Nephron (organoid): ENCODE measurements at regions not wholly inside any gene's neighbourhood (a gene's known extent, or its start where the extent isn't known, plus 50 kb on each side); places are given as distances from the start of the nearest gene placed in this dataset.

Experiments used
- H3K27ac Mint-ChIP-seq, 3 experiments: 2 replicates each; pipeline ENCODE4 v1.8.0; 2020; ENCODE audit warnings: mixed read lengths in 3 of 3, mild to moderate bottlenecking in 2 of 3, moderate library complexity in 1 of 3
- H3K27me3 Mint-ChIP-seq: 2 replicates; pipeline ENCODE4 v1.8.0; 2021; ENCODE audit warnings: low read depth, mild to moderate bottlenecking, moderate library complexity, mixed read lengths
- H3K36me3 Mint-ChIP-seq: 2 replicates; pipeline ENCODE4 v1.8.0; 2020; ENCODE audit warnings: low read depth, mixed read lengths
- H3K4me1 Mint-ChIP-seq: 2 replicates; pipeline ENCODE4 v1.8.0; 2020; ENCODE audit warnings: mixed read lengths
- H3K4me3 Mint-ChIP-seq, 3 experiments: 2 replicates each; pipeline ENCODE4 v1.8.0; 2020; ENCODE audit warnings: mild to moderate bottlenecking in 3 of 3, mixed read lengths in 3 of 3, moderate library complexity in 2 of 3
- H3K9me3 Mint-ChIP-seq: 2 replicates; pipeline ENCODE4 v1.8.0; 2020; ENCODE audit warnings: mixed read lengths
- CTCF ChIP-seq, 3 experiments: fragments of 200-600 bp; sonication (generic); IDR thresholded peaks; one replicate each; pipeline ENCODE4 v1.5.0; 2021; ENCODE audit warnings: antibody characterized with exemption in 3 of 3; ENCODE audit not compliant: unreplicated experiment in 3 of 3

- Mint-ChIP-seq H3K4me1 (peaks cover 17% of the 10 kb centered on the region), H3K9me3 (peaks cover 19% of the 10 kb centered on the region), H3K27me3 (no peaks in the 10 kb centered on the region), H3K4me3 (no peak overlapping the region), H3K36me3 (peaks cover 3% of the 10 kb centered on the region), H3K27ac (peak overlapping the region; percentile 83 to 90 (median 86))
- no peak for TF ChIP-seq CTCF (IDR thresholded peaks at IDR 0.05; ENCODE audit: unreplicated experiment in 3 of 3)
Measured at GRCh38 chrX:9222299-9222698, 188.4 kb upstream of the FAM9B start.

DNA sequence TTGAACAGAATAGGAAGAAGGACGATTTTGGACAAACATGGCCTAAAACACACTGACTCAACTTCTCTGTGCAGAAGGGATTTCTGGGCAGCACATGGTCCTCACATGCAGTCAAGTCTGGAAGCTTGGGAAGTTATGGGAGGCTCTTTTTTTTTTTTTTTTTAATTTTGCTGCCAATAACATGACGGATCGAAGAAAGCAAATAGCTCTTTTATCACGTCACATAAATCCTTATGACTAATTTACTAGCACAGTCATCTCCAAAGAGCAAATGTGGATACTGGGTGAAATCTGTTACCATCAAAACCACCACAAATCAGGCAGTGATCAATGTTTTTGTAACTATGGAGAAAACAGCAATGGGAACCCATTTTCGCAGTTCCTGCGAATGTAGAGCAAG is 193.3 kb upstream of the FAM9B start:
- H3K9me3 Mint-ChIP-seq = peaks cover 20% of the 10 kb centered on the region
- peaks cover 11% of the 10 kb centered on the region for H3K4me1 Mint-ChIP-seq
- no peaks in the 10 kb centered on the region for H3K27me3 Mint-ChIP-seq
- H3K4me3 Mint-ChIP-seq = no peak overlapping the region
- TF ChIP-seq CTCF (IDR thresholded peaks at IDR 0.05; ENCODE audit: unreplicated experiment in 3 of 3) = no peak
- H3K36me3 Mint-ChIP-seq = peaks cover 3% of the 10 kb centered on the region
- no peak overlapping the region for H3K27ac Mint-ChIP-seq

DNA sequence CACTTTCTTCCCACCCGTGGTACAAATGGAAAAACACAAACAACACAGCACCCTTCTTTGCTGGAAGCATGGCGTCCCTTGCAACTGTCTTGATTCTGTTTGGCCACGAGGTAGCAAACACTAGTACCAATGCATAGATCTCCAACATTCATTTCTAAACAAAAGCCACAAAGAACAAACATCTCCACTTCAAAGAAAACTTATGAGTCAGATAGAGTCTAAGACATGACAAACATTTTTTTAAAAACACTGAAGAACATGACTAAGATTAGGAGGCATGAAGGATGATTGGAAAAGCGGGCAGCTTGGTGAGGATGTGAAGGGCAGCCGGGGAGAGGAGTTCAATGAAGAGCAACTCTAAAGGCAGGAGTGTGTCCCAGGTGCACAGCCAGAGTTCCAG is 197.6 kb upstream of the FAM9B start:
- Mint-ChIP-seq H3K9me3 (peaks cover 9% of the 10 kb centered on the region), H3K36me3 (no peaks in the 10 kb centered on the region), H3K4me3 (no peak overlapping the region), H3K27me3 (no peaks in the 10 kb centered on the region), H3K4me1 (peaks cover 24% of the 10 kb centered on the region), H3K27ac (no peak overlapping the region)
- TF ChIP-seq CTCF (IDR thresholded peaks at IDR 0.05; ENCODE audit: unreplicated experiment in 3 of 3) = no peak

DNA sequence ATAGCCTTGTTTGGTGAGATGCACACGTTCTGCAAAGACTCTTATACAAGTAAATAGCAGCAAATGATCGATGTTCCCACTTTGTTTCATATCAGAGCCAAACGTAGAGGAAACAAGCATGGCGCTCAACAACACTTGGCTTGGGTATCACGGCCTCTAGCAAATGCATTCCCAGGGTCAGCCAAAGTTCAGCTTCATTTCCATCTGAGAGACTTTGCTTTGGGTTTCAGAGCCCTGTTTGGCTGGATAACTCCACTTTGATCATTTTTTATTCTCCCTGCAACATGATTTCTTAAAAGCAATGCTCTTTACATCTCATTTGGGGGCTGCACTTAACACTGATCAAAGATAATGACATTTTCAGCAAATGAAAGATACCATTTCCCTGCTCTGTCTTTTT is 199.2 kb upstream of the FAM9B start:
- Mint-ChIP-seq H3K4me1 (peaks cover 19% of the 10 kb centered on the region), H3K36me3 (no peaks in the 10 kb centered on the region), H3K4me3 (no peak overlapping the region), H3K9me3 (peaks cover 9% of the 10 kb centered on the region), H3K27me3 (no peaks in the 10 kb centered on the region), H3K27ac (peak overlapping the region in 2 of 3 experiments; percentile 38 to 85)
- no peak for TF ChIP-seq CTCF (IDR thresholded peaks at IDR 0.05; ENCODE audit: unreplicated experiment in 3 of 3)

GRCh38 chrX:9234315-9234714 is 200.4 kb upstream of the FAM9B start:
- Mint-ChIP-seq H3K27ac (peak overlapping the region in 1 of 3 experiments; percentile 85), H3K4me1 (peaks cover 19% of the 10 kb centered on the region), H3K4me3 (no peak overlapping the region), H3K36me3 (no peaks in the 10 kb centered on the region), H3K9me3 (peaks cover 9% of the 10 kb centered on the region), H3K27me3 (no peaks in the 10 kb centered on the region)
- no peak for TF ChIP-seq CTCF (IDR thresholded peaks at IDR 0.05; ENCODE audit: unreplicated experiment in 3 of 3)

- no peaks in the 10 kb centered on the region for H3K27me3 Mint-ChIP-seq
- H3K4me1 Mint-ChIP-seq = peaks cover 19% of the 10 kb centered on the region
- TF ChIP-seq CTCF (IDR thresholded peaks at IDR 0.05; ENCODE audit: unreplicated experiment in 3 of 3) = no peak
- H3K36me3 Mint-ChIP-seq = no peaks in the 10 kb centered on the region
- no peak overlapping the region for H3K27ac Mint-ChIP-seq
- H3K9me3 Mint-ChIP-seq = peaks cover 4% of the 10 kb centered on the region
- no peak overlapping the region for H3K4me3 Mint-ChIP-seq
Measured at GRCh38 chrX:9235722-9236121, 201.8 kb upstream of the FAM9B start.
